NCI-H82 (cell line): ENCODE measurements at regions not wholly inside any gene's neighbourhood (a gene's known extent, or its start where the extent isn't known, plus 50 kb on each side); places are given as distances from the start of the nearest gene placed in this dataset.
A peak's percentile ranks its signal among the peaks of the same experiment; 100 is the strongest.
"Not testable (repeated sequence)": the region's sequence is repeated elsewhere in the genome, so short reads cannot be mapped to it uniquely, and the experiment has no call there.

Source experiments
- DNase-seq: peaks from one replicate; lab custom pipeline; 2025; lab: John Stamatoyannopoulos, UW

- no peak for DNase-seq
Observed at GRCh38 chr22:33139937-33140336, 81.8 kb upstream of the SYN3 start.

DNA sequence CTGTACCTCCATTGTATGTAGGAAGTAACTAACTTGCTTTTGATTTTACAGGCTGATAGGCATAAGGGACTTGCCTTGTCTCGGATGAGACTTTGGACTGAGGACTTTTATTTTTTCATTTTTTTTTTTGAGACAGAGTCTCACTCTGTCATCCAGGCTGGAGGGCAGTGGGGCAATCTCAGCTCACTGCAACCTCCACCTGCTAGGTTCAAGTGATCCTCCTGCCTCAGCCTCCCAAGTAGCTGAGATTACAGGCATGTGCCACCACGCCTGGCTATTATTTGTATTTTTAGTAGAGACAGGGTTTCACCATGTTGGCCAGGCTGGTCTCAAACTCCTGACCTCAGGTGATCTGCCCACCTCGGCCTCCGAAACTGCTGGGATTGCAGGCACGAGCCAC is 80.2 kb upstream of the SYN3 start:
- not testable (repeated sequence) for DNase-seq

GRCh38 chr22:33130473-33130872 is 72.3 kb upstream of the SYN3 start:
- DNase-seq = no peak

- DNase-seq = peak; percentile 70
Observed at GRCh38 chr22:33129621-33130020, 71.4 kb upstream of the SYN3 start.

GRCh38 chr22:33126881-33127280 is 68.7 kb upstream of the SYN3 start:
- peak; percentile 63 for DNase-seq

DNA sequence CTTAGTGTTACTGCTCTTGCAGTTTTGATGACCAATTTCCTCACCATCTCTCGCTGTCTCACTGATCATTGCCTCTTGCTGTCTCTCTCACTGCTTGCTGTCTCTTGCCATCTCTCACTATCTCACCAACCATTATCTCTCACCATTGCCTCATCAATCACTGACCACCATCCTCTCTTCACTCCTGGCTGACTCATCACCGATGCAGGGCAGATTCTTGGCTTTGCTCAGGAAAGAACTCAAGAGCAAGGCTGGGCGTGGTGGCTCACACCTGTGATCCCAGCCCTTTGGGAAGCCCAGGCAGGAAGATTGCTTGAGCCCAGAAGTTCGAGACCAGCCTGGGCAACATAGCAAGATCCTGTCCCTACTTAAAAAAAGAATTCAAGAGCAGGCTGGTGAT is 66.3 kb upstream of the SYN3 start:
- DNase-seq = no peak

- DNase-seq = not testable (repeated sequence)
Observed at GRCh38 chr22:33122439-33122838, 64.3 kb upstream of the SYN3 start.

DNA sequence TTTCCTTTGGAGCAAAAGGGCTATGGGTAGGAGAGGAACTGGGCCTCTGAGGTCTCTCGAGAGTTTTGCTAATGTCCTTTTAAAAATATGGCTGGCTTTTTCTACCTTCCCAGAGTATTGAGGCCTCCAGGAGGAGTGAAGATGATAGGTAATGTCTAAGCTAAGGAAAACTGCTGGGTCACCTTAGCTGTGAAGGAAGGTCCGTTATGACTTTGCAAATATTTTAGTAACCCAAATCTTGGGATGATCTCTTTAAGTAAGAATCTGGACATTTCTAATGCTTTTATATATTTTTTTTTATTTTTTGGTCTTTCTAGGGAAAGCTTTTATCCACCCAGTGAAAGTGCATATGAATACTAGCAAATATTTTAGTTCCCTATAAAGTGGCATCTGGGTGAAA is 60.9 kb upstream of the SYN3 start:
- DNase-seq = no peak

DNA sequence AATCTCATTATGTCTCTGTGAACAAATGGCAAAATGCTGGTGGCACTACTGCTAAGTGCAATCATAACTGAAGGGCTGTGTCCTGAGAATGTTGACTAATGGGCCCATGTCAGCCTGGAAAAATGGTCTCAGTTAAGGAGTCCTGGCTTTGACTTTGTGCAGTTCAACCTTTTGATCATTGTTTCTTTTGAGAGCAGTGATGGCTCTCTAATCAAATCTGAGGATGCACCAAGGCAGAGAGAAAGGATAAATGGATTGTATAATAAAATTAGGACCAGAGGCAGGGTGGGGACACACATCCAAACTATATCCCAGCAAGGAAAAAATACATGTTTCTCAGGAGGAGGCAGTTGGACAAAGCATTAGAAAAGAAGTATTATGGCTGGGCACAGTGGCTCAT is 59.6 kb upstream of the SYN3 start:
- DNase-seq = peak; percentile 51

DNA sequence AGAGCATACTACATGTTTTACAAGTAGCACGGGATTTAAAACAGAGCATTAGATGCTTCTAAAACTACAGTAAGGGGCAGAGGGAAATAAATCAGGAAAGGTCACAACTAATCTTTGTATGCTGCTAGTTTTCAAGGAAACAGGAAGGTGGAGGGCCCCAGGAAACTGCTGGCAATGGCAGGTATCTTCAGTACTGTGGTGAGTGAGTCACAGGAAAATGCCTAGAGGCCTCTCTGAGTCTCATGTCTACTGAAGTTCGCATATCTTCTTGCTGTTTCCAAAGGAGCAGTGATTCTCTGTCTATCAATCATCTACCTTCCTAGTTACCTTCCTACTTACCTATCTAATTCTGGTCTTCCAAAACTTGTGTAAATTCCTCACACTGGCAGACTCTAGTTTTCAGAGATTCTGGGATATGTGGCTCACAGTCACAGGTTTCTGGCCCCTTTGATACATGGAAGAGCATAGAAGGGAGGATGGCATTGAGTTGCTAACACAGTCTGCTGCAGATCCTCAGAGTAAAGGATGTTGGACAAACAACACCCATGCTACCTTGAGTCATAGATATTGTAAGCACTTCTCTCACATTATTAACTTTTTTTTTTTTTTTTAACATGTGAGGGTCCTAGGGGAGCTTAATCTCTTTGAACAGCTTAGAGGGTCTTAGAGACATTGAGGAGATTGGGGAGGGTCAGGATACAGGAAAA is 58.8 kb upstream of the SYN3 start:
- no peak for DNase-seq

- no peak for DNase-seq
Observed at GRCh38 chr22:33114565-33114964, 56.4 kb upstream of the SYN3 start.

DNA sequence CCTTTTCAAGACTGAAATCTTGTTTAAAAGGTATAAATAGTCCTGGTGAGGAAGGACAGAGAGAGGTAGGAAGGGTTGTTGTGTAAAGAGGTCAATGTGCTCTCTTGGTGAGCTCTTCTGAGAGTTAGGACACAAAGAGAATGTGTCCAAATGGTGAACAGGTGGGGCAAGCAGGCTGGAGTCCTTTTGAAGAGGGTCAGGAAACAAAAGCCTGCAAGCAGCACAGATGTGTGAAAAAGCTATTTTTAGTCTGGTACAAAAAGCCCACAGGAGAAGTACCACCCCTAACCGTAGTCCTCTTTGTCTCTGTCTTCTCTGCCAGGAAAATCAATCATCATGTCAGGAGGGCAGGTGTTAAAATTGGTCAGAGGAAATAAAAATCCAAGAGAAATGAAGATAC is 54.4 kb upstream of the SYN3 start:
- DNase-seq = peak; percentile 12

DNA sequence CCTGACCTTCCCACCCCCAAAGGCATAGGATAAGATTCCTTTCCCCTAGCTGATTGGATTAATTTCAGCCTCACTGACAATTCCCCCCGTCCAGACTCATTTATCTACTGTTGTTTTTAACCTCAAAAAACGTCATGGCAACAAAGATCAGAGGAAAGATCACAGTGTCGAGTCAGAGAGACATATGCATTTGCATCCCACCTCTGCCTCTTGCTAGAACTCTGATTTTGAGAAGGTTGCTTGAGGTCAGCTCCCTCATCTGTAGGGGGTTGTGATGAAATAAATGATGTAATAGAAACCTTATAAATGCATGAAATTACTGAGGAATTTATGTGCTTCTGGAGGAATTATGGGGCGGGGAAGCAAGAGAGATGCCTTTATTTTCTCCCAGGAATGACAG is 53.3 kb upstream of the SYN3 start:
- DNase-seq = peak; percentile 58

GRCh38 chr22:33110562-33111163 is 52.5 kb upstream of the SYN3 start:
- DNase-seq = peak; percentile 75

DNA sequence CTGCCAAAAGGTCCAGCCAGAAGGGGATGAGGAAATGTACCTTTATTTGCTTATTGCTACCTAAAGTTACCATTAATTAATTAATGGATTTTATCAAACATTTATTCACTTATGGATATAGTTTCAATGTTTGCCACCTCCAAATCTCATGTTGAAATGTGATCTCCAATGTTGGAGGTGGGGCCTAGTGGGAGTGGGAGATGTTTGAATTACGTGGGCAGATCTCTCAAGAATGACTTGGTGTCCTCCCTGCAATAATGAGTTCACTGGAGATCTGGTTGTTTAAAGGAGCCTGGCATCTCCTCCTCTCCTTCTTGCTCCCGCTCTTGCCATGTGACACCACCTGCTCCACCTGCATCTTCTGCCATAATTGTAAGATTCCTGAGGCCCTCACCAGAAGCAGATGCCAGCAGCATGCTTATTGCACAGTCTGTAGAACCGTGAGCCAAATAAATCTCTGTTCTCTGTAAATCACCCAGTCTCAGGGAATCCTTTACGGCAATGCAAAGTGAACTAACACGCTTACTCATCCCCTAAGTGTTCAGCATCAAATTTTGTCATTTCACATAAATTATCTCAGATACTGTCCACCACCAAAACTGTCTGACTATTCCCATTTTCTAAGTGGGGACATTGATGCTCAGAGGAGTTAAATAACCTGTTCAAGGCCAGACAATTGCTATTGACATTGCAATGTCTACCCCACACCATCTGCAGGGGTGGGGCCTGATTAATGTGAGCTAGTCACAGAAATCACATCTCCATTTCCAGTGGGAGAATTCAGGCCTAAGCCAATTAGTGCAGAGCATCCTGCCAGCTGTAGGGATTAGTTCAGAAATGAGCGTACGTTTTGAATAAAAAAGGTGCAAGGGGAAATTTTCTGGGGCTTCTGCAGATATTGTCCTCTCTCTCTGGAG is 51.6 kb upstream of the SYN3 start:
- DNase-seq = peak; percentile 94

GRCh38 chr22:33108037-33108436 is 49.9 kb upstream of the SYN3 start:
- no peak for DNase-seq
